GM12873 (cell line): ENCODE measurements at regions not wholly inside any gene's neighbourhood (a gene's known extent, or its start where the extent isn't known, plus 50 kb on each side); places are given as distances from the start of the nearest gene placed in this dataset.

Experiments used
- CTCF ChIP-seq: IDR thresholded peaks from 2 replicates; pipeline ENCODE4 v1.5.1; 2012; ENCODE audit warnings: low read depth, mild to moderate bottlenecking, moderate library complexity, low read length, control low read depth; ENCODE audit not compliant: insufficient read depth; ENCODE audit errors: missing control alignments

DNA sequence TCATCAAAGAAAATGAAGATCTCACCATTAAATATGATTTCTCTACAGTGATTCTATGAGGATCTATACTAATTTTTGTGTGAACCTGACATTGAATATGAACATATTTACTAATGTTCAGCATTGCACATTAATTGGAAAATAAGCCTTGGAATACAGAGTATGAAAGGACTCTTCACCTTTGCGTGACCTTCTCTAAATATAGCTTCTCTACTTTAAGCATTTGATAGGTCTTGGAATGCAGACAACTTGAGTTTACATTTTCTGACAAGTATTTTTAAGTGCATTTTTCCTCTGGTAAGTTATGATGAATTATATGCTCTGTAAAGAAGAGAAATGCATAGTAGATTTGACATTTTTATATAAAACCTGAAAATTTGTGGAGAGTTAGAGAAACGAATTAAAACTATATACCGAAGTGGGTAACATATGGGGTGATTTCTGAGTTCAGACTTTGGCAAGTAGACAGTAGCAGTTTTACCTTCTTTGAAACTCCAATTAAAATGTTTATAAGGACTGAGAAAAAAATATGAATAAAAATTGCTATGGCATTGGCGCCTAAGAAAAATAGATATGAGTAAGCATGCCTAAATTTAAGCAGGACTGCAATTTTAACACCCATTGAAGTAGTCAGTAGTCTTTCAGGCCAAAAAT is 371.9 kb downstream of the GABRG1 start:
- TF ChIP-seq CTCF = no peak

DNA sequence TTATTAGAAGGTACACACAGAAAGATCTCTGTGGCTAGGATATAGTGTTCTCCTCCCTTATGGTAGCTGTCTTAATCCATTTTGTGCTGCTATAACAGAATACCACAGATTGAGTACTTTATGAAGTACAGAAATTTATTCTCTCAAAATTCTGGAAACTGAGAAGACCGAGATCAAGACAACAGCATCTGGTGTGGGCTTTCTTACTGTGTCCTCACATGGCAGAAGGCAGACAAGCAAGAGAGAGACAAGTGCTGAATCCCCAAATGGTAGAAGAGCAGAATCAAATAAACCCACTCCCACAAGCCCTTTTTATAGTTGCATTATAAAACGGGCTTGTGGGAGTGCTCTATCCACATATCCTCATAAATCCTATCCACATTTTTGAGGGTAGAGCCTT is 373.1 kb downstream of the GABRG1 start:
- TF ChIP-seq CTCF = no peak

DNA sequence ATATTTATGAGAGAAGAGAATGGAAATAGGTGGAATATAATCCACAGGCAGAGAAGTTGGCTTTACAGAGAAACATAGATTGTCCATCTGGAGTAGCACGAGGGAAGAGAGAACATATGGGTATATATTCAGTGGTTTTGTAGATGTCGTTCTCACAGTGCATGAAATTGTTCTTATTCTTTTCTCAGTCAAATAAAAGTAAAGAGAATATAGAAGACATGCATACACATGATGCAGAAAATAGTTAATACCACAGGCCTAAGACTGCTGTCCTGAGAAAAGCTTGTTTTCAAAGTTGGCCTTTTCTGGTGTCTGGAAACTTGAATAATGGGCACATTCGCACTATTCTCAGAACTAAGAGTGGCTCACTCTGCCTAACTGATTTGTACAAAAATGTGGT is 378.1 kb downstream of the GABRG1 start:
- no peak for TF ChIP-seq CTCF

DNA sequence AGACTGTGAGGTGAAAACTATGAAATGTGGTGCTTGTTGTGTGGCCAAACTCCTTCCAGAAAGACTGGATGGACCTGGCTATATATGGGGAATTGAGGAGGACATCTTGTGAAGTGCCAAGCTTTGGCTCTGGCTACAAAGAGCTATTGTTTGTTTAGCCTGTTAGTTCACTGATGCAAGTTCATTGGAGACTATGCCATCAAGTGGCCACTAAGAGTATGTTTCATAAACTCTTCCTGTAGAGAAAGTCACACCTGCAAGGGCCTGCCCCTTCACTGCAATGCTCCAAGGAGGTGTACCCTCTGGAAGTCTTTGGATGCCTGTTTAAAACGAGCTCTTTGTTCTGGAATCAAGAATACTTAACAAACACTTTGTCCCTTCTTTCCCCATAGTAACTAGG is 382.0 kb downstream of the GABRG1 start:
- TF ChIP-seq CTCF = no peak

- TF ChIP-seq CTCF = no peak
These were observed 391.7 kb downstream of the GABRG1 start for GRCh38 chr4:45732161-45732560.

DNA sequence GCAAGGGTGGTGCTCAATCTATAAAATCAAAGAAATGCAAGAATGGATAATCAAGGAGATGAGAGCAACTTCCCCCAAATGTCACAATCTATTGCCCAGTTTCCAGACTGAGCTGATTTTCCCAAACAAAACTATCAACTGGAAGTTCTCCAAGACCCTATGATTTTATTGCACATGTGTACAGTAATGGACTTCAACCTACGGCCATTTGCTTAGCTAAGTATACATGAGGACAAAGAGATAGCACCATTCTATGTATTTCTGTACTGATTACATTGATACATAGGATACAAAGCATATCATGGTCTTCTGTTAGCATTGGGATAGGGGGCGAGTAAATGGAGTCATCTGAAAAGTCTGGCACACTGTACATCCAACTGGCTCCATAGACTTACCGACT is 407.8 kb downstream of the GABRG1 start:
- TF ChIP-seq CTCF = no peak

DNA sequence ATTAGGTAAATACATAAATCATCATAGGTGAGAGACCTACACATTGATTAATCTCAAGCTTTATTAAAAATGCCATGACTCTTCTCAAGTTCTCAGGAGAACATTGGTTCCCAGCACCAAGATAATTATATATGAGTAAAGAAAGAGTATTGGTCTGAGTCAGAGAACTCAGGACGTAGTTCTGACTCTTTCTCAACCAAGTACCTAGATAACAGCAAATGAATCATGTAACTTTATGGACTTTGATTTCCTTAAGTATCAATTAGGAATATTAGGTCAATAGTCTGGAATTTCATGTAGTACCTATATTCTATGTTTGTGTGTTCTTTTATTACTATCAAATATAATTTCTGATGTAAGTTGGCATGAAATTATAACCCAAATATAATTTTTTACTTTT is 409.9 kb downstream of the GABRG1 start:
- TF ChIP-seq CTCF = no peak

DNA sequence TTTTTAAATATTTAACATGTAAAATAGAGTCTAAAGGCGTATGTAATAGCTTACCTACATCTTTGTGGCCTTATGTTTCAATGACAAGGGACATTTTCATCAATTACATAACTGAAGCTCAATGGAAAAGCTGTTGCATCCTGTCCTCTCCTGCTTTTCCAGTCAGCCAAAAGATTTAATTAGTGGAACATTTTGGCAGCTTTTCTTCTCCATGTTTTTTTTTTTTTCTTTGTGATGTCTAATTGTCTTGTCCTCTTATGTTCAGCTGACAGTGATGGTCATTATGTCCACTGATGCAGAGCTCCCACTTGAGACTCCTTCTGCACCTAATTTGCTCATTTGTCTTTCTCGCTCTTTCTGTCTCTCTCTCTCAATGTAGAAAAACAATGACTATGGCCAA is 422.2 kb downstream of the GABRG1 start:
- no peak for TF ChIP-seq CTCF
